ENCODE measurements at regions not wholly inside any gene's neighbourhood (a gene's known extent, or its start where the extent isn't known, plus 50 kb on each side); places are given as distances from the start of the nearest gene placed in this dataset.

- TF ChIP-seq POLR2A (IDR thresholded peaks at IDR 0.05; ENCODE audit: low read depth, low read length) (no peak), POU2F2 (IDR thresholded peaks at IDR 0.05; ENCODE audit: low read depth, low read length) (no peak), TAF1 (IDR thresholded peaks at IDR 0.05; ENCODE audit: low read depth, low read length) (no peak), POLR2AphosphoS5 (IDR thresholded peaks at IDR 0.05; ENCODE audit: low read depth, low read length) (no peak)
These were observed 833.5 kb downstream of the XPNPEP1 start for GRCh38 chr10:109089779-109090178.
